COLO668 (cell line): ENCODE measurements at regions not wholly inside any gene's neighbourhood (a gene's known extent, or its start where the extent isn't known, plus 50 kb on each side); places are given as distances from the start of the nearest gene placed in this dataset.

ENCODE experiments used
- DNase-seq: peaks from one replicate; lab custom pipeline; 2025; ENCODE audit not compliant: unreplicated experiment; lab: John Stamatoyannopoulos, UW

DNA sequence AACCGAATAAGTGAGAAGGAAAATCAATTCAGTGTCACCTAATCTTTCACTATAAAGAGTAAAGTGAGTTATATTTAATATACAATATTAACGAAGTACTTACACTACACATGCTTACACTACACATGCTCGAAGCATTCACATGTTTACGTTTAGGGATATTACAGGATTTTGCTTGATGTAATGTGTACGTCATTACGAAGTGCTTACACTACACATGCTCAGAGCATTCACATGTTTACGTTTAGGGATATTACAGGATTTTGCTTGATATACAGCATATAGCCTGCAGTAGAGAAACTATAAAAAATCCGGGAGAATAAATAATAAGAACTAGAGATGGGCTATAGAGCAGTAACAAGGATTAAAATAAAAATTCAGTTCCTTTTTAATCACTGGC is 538.8 kb upstream of the CXADR start:
- DNase-seq, result no peak

DNA sequence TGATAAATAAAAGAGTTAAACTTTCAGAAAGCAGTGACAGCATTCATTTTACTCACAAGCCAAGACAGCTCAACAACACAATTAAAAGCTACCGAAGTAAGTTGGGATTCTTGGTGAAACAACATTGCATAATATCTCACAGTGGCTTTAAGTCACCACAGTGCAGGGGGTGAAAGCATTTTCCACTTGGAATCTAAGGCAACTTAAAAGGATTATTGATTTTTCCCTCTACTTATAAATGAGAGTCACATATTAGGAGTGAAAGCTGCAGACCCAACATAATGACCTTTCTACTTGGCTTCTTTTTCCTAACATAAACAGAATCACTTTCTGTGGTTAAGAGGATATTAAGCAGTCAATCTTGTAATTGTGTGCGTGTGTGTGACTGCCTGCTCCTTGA is 536.6 kb upstream of the CXADR start:
- no peak for DNase-seq

DNA sequence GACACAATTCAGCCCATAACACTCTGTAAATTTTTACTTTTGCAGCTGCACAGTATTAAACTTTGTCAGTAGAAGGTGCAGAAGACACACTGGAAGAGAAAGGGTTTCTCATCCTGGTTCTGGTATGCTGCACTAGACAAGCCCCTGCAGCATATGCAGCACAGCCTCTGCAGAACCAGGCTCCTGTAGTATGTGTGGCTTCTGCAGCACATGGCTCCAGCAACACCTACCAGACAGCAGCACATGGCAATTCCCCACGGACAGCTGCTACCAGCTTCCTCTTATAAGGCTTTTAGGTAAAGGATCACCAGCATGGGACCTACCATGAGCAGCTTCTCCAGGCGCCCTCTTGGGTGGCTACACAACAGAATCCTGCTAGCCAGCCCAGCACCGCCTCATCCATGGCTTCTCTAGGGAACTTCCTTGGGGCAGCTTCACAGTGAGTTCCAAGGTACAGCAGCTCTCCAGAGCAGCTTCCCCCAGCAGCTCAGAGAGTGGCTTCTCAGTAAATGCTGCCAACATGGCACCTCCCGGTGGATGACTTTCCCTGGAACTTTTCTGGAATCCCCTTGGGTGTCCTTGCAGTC is 534.4 kb upstream of the CXADR start:
- no peak for DNase-seq

DNA sequence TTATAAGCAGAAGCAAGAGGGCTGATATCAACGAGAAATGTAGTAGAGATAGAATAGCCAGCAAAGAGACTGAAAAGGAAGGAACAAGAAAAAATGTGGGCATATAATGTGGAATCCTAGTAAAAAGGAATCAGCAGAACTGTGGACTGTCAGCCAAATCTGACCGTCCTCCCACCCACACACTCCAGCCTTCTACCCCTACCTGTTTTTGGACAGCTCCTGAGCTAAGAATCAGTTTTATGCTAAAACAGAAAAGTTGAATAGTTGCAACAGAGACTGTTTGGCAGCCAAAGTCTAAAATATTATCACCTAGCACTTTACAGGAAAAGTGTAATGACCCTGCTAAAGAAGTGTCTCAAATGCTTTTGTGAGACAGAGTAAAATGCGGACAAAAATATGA is 533.3 kb upstream of the CXADR start:
- no peak for DNase-seq

DNA sequence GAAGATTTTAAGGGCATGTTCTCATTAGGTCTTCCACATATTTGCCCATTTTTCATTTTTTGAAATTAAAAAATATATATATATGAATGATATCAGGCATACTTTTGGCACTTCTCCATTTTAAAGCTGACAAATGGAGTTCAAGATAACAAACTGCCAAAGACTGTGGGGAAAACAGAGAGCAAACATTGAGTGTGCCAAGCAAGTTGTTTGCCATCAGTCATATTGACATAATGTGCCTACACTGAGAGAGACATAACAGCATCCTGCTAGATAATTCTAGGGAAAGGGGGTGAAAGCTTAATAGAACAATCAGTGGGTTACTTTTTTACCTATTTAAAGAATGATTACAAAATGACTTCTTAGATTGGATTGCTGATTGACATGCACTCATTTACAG is 529.4 kb upstream of the CXADR start:
- DNase-seq, result no peak

DNA sequence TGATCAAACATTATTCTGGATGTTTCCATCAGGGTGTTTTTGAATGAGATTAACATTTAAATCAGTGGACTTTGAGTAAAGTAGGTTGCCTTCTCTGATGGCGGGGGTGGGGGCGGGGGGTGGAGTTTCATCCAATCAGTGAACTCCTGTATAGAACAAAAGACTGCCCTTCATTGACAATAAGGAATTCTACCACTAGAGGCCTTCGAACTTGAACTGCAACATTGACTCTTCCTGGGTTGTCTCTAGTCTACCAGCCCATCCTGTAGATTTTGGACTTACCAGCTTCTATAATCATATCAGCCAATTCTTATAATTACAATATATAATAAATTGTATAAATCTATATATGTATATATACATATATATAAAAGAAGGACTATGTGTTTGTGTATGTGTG is 520.4 kb upstream of the CXADR start:
- no peak for DNase-seq

DNA sequence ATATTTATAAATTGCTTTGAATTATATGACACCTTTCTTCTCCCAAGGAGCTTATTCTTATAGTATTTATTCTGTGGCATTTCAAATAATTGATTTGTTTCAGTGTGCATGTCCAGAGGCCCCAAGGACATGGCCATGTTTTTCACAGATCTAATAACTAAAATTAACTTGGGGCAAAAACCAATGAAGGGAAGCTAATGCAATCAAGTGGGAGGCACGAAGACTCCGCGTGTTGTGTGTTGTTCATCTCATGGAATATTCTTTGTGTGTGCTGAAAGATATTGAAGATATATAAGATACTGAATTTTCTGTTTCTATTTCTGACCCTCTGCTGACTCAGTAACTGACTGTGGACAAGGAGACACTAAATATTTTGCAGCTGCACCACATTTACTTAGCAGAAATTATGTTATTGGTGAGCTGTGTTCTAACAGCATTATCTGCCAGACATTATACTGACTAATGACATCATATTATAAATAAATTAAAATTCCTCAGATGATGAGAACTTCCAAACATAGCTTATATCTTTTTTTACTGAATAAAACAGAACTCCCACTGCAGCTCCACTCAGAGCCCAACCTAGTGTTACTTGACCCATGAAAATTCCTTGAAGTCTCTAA is 519.3 kb upstream of the CXADR start:
- DNase-seq, result no peak

DNA sequence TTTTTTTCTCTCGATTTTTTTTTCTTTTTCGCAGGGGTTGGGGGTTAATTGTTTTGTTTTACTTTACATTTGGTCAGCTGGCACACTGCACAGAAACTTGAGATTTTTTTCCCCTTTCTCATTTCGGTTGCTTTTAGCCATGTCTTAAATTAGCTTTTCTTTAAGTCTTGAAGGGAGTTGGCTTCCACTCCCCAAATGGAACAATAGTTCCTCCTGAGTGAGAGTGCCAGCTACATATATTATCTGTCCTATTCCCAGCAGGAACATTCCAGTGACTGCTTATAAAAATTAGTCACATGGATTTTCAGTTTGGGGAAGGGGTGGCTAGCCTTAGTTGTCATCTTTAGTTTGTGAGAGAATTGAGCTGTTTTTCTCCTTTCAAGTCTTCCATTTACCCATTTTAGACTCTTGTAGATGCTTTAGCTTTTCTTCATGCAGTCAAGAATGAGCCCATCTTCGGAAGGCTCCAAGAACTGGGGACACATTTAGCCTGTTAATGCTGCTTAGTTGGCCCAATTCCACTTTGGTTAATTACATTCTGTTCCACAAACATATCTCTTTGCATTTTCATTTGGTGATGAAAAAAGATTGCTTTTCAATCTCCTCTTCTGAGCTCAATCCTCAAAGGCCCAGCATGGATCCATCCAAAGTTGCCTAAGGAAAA is 510.1 kb upstream of the CXADR start:
- DNase-seq, result no peak

DNA sequence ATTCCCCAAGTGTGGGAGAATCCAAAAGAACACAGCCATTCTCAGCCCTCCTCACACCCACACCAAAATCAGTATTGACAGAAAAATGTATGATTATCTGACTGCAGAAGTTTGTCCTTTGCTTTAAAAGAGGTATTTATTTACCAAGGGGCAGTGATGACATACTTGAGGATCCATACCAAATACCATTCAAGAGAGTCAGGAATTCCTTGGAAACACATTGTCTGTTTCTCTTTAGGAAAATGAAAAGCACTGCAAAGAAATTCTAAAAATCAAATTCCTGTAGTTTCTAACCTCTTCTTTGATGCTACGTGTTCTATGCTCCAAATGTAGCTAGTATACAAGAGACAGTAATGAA is 509.6 kb upstream of the CXADR start:
- DNase-seq, result no peak

DNA sequence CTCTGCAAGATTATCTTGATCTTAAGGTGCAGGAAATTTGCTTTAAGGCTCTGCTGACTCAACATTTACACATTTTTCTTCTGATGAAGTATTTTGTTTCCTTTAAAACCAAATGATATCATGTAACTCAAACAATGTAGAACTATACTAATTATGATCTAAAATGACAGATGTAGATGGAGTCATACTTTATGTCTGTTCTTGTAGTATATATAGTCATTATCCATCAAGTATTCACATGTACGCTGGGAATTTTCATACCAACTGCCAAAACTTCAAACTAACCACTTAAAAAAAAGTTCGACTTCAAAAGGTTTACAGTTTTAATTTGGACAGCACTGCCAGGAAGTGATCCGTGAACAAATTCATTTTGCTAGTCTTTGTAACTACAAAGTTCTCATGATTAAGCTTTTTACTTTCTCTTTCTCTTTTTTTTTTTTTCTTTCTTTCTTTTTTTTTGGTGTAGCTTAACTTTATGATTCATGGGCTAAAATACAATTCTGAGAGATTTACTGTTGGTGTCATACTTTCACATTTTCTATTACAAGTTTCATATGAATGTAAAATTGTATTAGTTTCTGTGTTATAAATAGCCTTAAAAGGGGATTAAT is 509.0 kb upstream of the CXADR start:
- no peak for DNase-seq

DNA sequence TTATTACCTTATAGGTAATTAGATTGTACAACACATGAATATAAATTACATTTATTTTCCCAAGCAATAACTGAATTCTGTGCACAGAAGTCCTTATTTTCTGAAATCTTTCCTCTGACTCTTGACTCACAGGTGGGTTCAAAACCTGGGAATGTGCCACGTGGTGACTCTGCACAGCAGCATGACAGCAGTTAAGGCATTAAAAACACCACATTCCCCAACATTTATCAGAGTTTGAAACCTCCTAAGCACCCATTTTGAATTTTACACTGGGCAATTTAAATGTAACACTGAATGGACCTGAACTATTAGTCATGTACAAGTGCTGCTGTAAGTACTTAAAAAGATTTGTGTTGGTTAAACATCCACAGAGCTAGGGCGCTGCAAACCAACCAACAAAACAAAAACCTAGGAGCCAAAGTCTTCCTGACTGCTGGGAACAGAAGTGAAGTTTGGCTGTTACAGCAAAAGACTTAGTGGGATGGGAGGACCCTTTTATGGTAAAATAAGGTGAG is 480.6 kb upstream of the CXADR start:
- no peak for DNase-seq

DNA sequence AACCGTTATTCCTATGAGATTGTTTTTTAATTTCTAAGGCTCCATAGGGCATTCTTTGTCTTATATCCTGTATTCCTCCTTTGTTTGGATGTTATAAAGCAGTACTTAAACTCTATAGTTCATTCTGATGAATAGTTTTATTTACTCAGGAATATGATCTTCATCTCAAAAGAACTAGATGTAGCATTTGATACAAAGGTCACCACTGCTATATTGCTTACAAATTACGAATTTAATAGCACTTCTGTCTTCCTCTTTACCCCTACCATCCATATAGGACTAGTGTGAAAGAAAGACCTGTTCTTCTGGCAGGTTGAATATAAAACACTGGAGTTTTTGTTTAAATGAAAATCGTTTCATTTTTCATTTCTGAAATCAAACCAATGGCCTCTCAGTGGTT is 468.1 kb upstream of the CXADR start:
- no peak for DNase-seq

DNA sequence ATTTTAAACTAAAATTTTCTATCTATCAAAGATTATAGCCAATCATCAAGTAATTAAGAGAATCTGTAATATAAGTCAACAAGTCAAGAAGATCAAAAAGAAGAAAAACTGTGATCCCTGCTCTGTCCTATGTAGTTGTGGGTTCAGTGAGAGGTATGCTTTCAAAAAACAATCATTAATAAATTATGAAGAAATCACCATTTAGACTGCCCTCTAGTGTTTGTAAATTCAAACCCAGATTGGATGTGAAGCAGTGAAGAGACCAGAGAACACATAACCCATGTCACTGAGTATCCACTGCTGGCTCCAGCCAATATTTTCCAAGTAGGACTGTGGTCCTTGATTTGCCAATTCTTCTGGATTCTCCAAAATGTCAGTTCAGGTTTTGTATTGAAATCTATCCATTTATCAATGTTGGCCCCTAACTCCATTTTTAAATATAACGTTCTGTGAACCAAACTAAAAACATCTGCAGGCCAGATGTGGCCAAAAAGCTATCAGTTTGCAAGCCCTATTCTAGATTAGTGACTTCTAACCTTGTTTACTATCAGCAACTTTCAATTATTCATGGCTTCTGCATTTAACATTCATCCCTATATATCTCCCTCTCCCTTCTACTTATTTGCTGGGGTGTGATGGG is 467.5 kb upstream of the CXADR start:
- no peak for DNase-seq

DNA sequence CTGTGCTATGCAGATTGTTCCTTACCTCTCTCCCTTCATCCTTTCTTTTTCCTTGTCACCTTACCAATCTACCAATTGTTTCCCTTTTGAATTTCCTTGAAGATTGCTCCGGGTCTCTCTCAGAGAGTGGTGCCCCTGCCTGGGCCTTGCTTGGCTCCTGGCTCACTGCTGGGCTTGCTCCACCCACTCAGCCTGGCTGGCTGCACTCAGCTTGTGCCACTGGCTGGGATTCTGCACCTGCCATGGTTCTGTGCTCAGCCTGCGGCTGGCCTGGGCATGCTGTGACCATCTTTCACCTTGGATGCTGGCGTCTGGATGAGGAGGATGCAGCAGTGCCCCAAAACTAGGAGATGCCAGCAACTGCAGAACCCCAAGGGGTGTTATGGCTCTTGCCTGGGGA is 463.9 kb upstream of the CXADR start:
- DNase-seq, result no peak

DNA sequence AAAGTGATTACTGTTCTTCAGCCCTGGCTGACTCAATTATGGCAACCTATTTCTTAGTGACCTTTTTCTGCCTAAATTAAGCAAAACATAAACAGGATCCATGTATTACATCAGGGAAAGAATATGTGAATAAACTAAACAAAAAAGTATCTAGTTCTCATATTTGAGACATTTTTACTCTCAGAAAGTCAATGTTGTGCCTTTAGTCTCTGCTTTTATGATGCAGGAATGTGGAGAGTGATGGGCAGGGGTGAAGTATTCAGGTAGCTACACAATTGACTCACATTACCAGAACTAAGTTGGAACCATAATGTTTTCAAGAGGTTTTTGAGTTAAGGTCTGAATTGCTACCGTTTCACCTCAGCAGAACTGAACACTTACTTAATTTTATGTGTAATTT is 462.7 kb upstream of the CXADR start:
- no peak for DNase-seq

DNA sequence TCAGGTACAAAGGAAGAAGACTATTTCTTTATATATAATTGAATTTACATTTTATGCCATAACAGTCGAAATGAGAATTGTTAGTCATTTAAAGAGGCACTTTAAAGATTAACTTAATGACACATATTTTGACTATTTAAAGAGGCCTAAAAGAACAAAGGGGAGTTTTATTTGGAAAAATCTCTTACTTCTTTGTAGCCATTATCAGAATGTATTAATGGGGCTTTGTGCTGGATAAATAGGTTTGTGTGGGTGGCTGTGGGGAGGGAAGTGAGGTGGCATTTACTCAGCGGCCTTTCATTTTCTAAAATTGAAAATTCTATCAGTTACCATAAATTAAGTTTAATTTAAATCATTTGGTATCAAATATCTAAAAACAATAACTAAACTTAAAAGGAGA is 462.2 kb upstream of the CXADR start:
- no peak for DNase-seq

DNA sequence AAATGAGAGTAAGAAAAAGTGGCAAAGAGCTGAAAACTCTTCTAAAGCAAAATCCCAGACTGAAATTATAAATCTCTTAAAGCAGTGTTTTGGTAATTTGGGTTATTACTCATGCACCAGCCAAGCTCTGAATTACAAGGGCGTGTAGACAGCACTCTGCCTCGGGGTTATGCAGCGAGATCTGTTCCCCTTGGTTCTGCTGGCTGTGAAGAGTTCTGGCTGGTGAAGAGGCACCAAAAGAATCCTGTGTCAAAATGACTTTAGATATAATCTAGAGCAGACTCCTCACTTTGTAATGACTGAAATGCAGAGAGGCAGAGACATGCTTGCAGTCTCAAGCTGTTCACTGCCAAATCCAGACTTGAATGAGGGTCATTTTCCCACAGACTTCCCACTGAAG is 461.8 kb upstream of the CXADR start:
- no peak for DNase-seq

DNA sequence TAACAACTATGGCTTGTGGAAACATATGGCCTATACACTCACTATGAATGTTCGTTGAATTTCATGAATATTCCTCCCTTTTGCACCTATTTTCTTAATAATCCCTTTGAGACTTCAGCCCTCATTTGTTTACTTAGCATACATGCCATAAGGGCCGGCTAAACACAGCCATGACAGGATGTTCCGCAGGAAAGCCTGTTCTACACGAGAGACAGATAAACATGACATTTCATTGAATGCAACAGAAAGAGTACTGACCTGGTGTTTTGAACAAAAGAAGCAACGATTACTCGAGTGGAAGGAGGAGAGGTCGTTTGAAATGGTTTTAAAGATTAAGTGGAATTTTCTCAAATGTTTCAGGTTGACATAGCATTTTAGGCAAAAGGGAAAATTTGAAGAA is 459.5 kb upstream of the CXADR start:
- DNase-seq, result no peak

DNA sequence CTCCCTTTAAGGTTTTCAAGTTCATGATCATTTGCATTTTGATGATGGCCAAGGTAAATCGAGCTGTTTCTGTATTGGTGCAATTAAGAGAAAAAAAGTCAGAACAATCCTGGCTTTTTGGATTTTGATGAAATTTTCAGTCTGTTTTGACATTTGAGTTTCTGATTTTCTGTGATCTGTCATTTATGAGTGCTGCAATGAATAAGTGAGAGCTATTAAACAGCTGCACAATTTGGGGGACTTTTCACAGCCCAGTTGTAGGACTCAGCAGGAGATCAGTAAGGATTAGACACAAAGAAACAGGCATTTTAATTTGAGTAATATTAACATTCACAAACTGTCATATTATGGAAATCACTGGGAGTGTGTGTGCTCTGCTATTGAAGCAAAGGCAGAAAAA is 452.9 kb upstream of the CXADR start:
- no peak for DNase-seq

DNA sequence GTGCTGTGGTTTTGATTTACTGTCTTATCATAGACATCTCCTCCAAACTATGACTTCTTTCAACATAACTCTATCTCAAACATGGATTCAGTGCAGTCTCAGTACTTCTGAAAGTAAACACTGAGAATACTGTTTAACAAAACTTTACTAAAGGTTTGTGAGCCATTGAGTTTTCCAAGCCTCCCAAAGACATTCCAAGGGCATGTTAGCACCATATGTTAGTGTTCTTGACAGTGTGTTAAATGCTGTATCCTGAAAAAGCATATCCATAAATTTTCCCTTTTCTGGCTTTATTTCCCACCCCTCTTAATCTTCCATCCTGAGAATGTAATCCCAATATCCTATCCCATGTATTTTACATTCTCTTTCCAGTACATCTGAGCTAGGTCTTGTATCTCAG is 446.8 kb upstream of the CXADR start:
- no peak for DNase-seq

DNA sequence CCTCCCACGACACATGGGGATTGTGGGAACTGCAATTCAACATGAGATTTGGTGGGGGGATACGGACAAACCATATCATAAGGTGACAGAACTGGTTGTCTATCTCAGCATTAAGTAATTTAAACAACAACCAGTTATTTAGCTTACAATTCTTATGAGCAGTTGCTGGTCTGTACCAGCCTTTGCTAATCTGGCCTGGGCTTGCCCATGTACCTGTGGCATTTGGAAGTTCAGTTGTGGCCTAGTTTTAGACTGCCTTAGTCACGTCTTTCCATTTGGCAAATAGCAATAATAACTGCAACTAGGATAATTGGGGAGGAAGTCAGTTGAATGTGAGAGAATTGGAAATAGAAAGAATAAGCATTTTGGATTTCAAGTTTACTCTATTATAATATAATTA is 441.8 kb upstream of the CXADR start:
- DNase-seq, result no peak

DNA sequence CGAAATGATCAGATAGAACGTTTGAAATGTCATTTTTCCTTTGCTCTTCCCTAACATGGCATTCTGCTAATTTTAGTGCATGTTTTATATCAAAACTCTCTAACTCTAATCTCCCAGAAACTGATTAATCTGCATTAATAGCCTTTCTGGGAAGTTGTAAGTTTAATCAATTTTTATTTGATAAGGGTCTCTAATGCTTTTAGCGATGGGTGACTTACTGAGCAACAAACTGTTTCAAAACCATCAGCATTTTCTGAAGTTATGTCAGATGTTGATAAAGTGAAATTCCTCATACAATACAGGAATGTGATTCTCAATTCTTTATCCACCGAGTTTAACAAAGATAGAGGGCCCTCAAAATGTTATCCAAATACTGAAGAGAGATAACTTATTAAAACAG is 431.6 kb upstream of the CXADR start:
- DNase-seq, result no peak
